ENCODE measurements at regions not wholly inside any gene's neighbourhood (a gene's known extent, or its start where the extent isn't known, plus 50 kb on each side); places are given as distances from the start of the nearest gene placed in this dataset.
"Not testable (repeated sequence)": the region's sequence is repeated elsewhere in the genome, so short reads cannot be mapped to it uniquely, and the experiment has no call there.

GRCh38 chr1:148679050-148679786 is 69.4 kb upstream of the NUDT4B start:
- not testable (repeated sequence) for H3K9ac ChIP-seq (ENCODE audit: low read length); H3K4me3 ChIP-seq (ENCODE audit: low read depth in 1 of 2, low read length in 2 of 2)

GRCh38 chr1:148679787-148680326 is 68.7 kb upstream of the NUDT4B start:
- H3K4me1 ChIP-seq (ENCODE audit: insufficient read depth, low read length); H3K36me3 ChIP-seq (ENCODE audit: insufficient read depth, low read length); H3K9me3 ChIP-seq (ENCODE audit: low read length); H3K27ac ChIP-seq (ENCODE audit: low read depth, low read length); H3K9ac ChIP-seq (ENCODE audit: low read length); H3K4me3 ChIP-seq (ENCODE audit: low read depth in 1 of 2, low read length in 2 of 2); H3K27me3 ChIP-seq (ENCODE audit: control insufficient read depth in 1 of 2, insufficient read depth in 2 of 2, low read length in 2 of 2): not testable (repeated sequence)

More at GRCh38 chr1:148679050-148679786, 69.4 kb upstream of the NUDT4B start:
- H3K4me1 ChIP-seq (ENCODE audit: insufficient read depth, low read length); H3K27me3 ChIP-seq (ENCODE audit: control insufficient read depth in 1 of 2, insufficient read depth in 2 of 2, low read length in 2 of 2); H3K9me3 ChIP-seq (ENCODE audit: low read length); H3K36me3 ChIP-seq (ENCODE audit: insufficient read depth, low read length): not testable (repeated sequence)
- peak overlapping the region; percentile 52 for H3K27ac ChIP-seq (ENCODE audit: low read depth, low read length)

GRCh38 chr1:148686735-148687134 is 61.8 kb upstream of the NUDT4B start:
- H3K36me3 ChIP-seq (ENCODE audit: insufficient read depth, low read length); H3K9me3 ChIP-seq (ENCODE audit: low read length); H3K4me1 ChIP-seq (ENCODE audit: insufficient read depth, low read length); H3K27me3 ChIP-seq (ENCODE audit: control insufficient read depth in 1 of 2, insufficient read depth in 2 of 2, low read length in 2 of 2); H3K4me3 ChIP-seq (ENCODE audit: low read depth in 1 of 2, low read length in 2 of 2); H3K27ac ChIP-seq (ENCODE audit: low read depth, low read length); H3K9ac ChIP-seq (ENCODE audit: low read length): not testable (repeated sequence)

GRCh38 chr1:148687376-148687775 is 61.2 kb upstream of the NUDT4B start:
- not testable (repeated sequence) for H3K36me3 ChIP-seq (ENCODE audit: insufficient read depth, low read length); H3K4me1 ChIP-seq (ENCODE audit: insufficient read depth, low read length); H3K27me3 ChIP-seq (ENCODE audit: control insufficient read depth in 1 of 2, insufficient read depth in 2 of 2, low read length in 2 of 2); H3K27ac ChIP-seq (ENCODE audit: low read depth, low read length); H3K9ac ChIP-seq (ENCODE audit: low read length); H3K9me3 ChIP-seq (ENCODE audit: low read length); H3K4me3 ChIP-seq (ENCODE audit: low read depth in 1 of 2, low read length in 2 of 2)
